Suprapubic skin (tissue), 4 donors: ENCODE measurements at regions not wholly inside any gene's neighbourhood (a gene's known extent, or its start where the extent isn't known, plus 50 kb on each side); places are given as distances from the start of the nearest gene placed in this dataset.

Experiments
- DNase-seq, 2 donors: peaks; one replicate each; pipeline ENCODE4 v3.0.0-alpha.2; 2019; ENCODE audit warnings: low spot score in 2 of 2
- H3K27ac ChIP-seq: fragments of 200-600 bp; sonication (generic); one replicate; pipeline ENCODE4 v1.5.1; 2019
- H3K27me3 ChIP-seq: fragments of 200-600 bp; sonication (generic); one replicate; pipeline ENCODE4 v1.5.1; 2019
- H3K36me3 ChIP-seq: fragments of 200-600 bp; sonication (generic); one replicate; pipeline ENCODE4 v1.5.1; 2019
- H3K4me1 ChIP-seq: fragments of 200-600 bp; sonication (generic); one replicate; pipeline ENCODE4 v1.5.1; 2019
- H3K4me3 ChIP-seq: fragments of 200-600 bp; sonication (generic); one replicate; pipeline ENCODE4 v1.5.1; 2019; ENCODE audit warnings: mild to moderate bottlenecking
- H3K9me3 ChIP-seq: fragments of 200-600 bp; sonication (generic); one replicate; pipeline ENCODE4 v1.5.1; 2019
- EP300 ChIP-seq: sonication (generic); formaldehyde crosslinking; IDR thresholded peaks from one replicate; pipeline ENCODE4 v1.6.1; 2017; ENCODE audit warnings: antibody characterized with exemption
- POLR2A ChIP-seq, 2 donors: fragments of 450-650 bp; IDR thresholded peaks; one replicate each; pipeline ENCODE4 v1.6.1; 2017; ENCODE audit warnings: antibody characterized with exemption in 2 of 2, mild to moderate bottlenecking in 2 of 2, moderate library complexity in 2 of 2
- POLR2AphosphoS5 ChIP-seq, 3 donors: sonication (generic); formaldehyde crosslinking; IDR thresholded peaks; one replicate each; pipeline ENCODE4 v1.6.1; 2017; ENCODE audit warnings: antibody characterized with exemption in 3 of 3
- WGBS: methylation state at CpG from one replicate; pipeline ENCODE4 v1.1.5; 2018; 5-methylcytosine and 5-hydroxymethylcytosine counted together
- TF ChIP-seq, protein P1 (sequence below), 2 donors: fragments of 200-600 bp in 1 of 2; fragments of 450-650 bp in 1 of 2; sonication (generic) in 1 of 2; IDR thresholded peaks; one replicate each; pipeline ENCODE4 v1.5.1; 2016 to 2019; ENCODE audit warnings: antibody characterized with exemption in 2 of 2, mild to moderate bottlenecking in 1 of 2, moderate library complexity in 1 of 2

DNA sequence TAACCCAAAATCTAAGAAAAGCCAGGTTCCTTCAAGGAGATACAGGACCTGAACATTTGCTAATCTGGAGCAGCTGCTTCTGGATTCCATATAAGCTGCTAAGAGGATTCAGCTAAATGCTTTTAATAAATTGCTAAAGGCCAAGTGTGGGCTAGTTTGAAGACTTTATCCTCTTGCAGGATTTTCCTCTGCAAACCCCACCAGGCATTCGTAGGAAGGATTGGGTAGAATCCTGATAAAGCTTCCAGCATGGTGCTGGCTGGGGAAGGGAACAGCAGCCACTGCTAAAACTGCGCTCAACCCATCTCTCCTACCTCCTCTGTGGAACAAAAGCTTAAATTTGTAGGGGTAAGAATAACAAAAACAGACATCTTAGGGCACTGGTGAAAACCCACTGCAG, 61.3 kb upstream of the TAB3 start:
- no peaks in the 10 kb centered on the region for H3K36me3 ChIP-seq
- DNase-seq: no peak
- no peaks in the 10 kb centered on the region for H3K27me3 ChIP-seq
- no peak for TF ChIP-seq POLR2AphosphoS5 (IDR thresholded peaks at IDR 0.05)
- no peak for TF ChIP-seq POLR2A (IDR thresholded peaks at IDR 0.05)
- no peak for TF ChIP-seq EP300
- TF ChIP-seq, protein P1, sequence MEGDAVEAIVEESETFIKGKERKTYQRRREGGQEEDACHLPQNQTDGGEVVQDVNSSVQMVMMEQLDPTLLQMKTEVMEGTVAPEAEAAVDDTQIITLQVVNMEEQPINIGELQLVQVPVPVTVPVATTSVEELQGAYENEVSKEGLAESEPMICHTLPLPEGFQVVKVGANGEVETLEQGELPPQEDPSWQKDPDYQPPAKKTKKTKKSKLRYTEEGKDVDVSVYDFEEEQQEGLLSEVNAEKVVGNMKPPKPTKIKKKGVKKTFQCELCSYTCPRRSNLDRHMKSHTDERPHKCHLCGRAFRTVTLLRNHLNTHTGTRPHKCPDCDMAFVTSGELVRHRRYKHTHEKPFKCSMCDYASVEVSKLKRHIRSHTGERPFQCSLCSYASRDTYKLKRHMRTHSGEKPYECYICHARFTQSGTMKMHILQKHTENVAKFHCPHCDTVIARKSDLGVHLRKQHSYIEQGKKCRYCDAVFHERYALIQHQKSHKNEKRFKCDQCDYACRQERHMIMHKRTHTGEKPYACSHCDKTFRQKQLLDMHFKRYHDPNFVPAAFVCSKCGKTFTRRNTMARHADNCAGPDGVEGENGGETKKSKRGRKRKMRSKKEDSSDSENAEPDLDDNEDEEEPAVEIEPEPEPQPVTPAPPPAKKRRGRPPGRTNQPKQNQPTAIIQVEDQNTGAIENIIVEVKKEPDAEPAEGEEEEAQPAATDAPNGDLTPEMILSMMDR (IDR thresholded peaks at IDR 0.05): no peak
- no peaks in the 10 kb centered on the region for H3K9me3 ChIP-seq
- H3K4me3 ChIP-seq: no peak overlapping the region
- no peaks in the 10 kb centered on the region for H3K4me1 ChIP-seq
- H3K27ac ChIP-seq: no peak overlapping the region
- WGBS: 80% methylated on average over 2 of the region's 2 CpGs

DNA sequence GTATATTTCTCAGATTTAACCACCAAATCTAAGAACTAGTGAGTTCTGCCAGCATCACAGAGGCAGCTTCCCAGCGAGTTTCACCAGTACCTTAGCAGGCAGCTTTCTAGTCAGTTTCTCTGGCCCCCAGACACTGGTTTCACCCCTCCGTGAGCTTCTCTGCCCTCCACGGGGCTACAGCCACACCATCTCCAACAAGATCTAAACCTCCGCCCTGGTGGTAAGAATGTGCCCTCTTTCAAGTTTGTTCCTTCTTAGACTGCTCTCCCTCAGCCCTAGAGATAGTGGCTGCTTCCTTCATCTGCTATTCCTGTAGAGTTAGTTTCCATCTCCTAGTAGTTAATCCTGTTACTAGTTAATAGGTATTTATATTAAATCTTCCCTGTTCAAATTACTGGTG, 60.5 kb upstream of the TAB3 start:
- no peak overlapping the region for H3K27ac ChIP-seq
- no peaks in the 10 kb centered on the region for H3K36me3 ChIP-seq
- H3K9me3 ChIP-seq: no peaks in the 10 kb centered on the region
- H3K4me3 ChIP-seq: no peak overlapping the region
- no peaks in the 10 kb centered on the region for H3K4me1 ChIP-seq
- 64% methylated on average over 4 of the region's 4 CpGs for WGBS
- no peaks in the 10 kb centered on the region for H3K27me3 ChIP-seq
- DNase-seq: no peak
- TF ChIP-seq EP300: no peak
- no peak for TF ChIP-seq POLR2AphosphoS5 (IDR thresholded peaks at IDR 0.05)
- no peak for TF ChIP-seq POLR2A (IDR thresholded peaks at IDR 0.05)
- TF ChIP-seq, protein P1 (IDR thresholded peaks at IDR 0.05): no peak

DNA sequence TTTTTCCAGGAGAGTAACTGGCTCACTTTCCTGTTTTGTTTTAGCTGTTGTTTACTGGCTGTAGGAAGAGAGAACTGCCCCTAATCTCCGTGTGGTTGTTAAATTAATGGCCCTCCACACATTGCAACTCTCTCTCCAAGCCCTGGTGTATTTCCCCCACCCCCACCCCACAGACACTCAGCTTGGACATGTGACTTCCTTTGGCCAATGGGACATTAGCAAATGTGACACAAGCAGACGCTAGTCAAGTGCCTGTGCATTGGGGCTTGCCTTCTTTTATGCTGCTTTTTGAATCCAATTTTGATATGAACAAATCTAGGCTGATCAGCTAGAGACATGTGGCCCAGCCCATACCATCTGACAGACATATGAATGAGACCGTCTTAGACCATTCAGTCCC, 59.6 kb upstream of the TAB3 start:
- DNase-seq: no peak
- 65% methylated on average over 3 of the region's 3 CpGs for WGBS
- Histone ChIP-seq H3K4me3 (no peak overlapping the region), H3K4me1 (no peaks in the 10 kb centered on the region), H3K9me3 (no peaks in the 10 kb centered on the region), H3K36me3 (no peaks in the 10 kb centered on the region), H3K27me3 (no peaks in the 10 kb centered on the region), H3K27ac (no peak overlapping the region)
- TF ChIP-seq POLR2A (IDR thresholded peaks at IDR 0.05) (no peak), POLR2AphosphoS5 (IDR thresholded peaks at IDR 0.05) (no peak), EP300 (no peak)
- TF ChIP-seq, protein P1 (IDR thresholded peaks at IDR 0.05): no peak

DNA sequence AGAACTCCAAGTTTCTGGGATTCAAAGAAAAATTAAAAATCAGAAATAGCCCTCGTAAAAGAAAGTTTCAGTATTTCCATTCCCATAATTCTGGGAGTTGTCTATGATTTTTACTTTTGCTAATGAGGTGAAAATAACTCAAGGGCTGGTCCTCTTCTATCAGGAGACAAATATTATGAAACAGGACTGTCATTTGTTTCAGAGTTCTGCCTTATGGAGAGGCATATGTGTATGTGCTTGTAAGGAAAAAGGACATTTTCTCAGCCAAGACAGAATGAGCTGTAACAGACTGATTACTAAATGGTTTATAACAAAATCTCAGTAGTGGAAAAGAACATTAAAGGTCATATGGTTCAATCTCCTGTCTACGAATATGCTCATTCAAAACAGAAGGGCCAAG, 59.0 kb upstream of the TAB3 start:
- Histone ChIP-seq H3K36me3 (no peaks in the 10 kb centered on the region), H3K9me3 (no peaks in the 10 kb centered on the region), H3K4me3 (no peak overlapping the region), H3K27me3 (no peaks in the 10 kb centered on the region), H3K4me1 (no peaks in the 10 kb centered on the region), H3K27ac (no peak overlapping the region)
- TF ChIP-seq POLR2AphosphoS5 (IDR thresholded peaks at IDR 0.05): no peak
- TF ChIP-seq EP300: no peak
- TF ChIP-seq, protein P1 (IDR thresholded peaks at IDR 0.05): no peak
- TF ChIP-seq POLR2A (IDR thresholded peaks at IDR 0.05): no peak
- DNase-seq: no peak
- WGBS: 74% methylated on average over 2 of the region's 2 CpGs

DNA sequence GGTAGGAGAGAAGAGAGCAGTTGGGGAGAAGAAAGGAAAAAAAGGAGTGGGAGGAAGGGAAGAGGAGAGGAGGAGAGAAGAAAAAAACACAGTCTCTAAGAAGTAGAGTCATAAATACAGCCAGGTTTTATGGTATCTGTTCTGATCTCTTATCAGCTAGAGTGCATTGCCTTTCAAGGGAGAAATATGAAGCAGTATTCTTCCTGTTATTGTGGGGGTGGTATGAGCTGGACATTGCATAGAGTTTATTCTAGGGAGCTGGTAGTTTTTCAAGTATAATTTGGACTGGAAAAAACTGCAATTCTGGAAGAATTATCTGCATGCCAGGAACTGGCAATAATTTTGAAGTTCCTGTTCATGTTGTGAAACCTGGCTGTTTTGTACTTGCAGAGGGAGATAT, 54.9 kb upstream of the TAB3 start:
- Histone ChIP-seq H3K36me3 (no peaks in the 10 kb centered on the region), H3K27me3 (no peaks in the 10 kb centered on the region)
- no peak for TF ChIP-seq POLR2AphosphoS5 (IDR thresholded peaks at IDR 0.05)
- TF ChIP-seq, protein P1 (IDR thresholded peaks at IDR 0.05): no peak
- TF ChIP-seq EP300: no peak
- TF ChIP-seq POLR2A (IDR thresholded peaks at IDR 0.05): no peak

More for the DNA sequence above, 54.9 kb upstream of the TAB3 start:
- no peak overlapping the region for H3K27ac ChIP-seq
- H3K9me3 ChIP-seq: no peaks in the 10 kb centered on the region
- no peaks in the 10 kb centered on the region for H3K4me1 ChIP-seq
- no peak overlapping the region for H3K4me3 ChIP-seq
- no peak for DNase-seq
